Transverse colon (tissue), 3 donors: ENCODE measurements at regions not wholly inside any gene's neighbourhood (a gene's known extent, or its start where the extent isn't known, plus 50 kb on each side); places are given as distances from the start of the nearest gene placed in this dataset.

Experiments
- EP300 ChIP-seq: sonication (generic); formaldehyde crosslinking; IDR thresholded peaks from one replicate; pipeline ENCODE4 v1.6.1; 2017; ENCODE audit warnings: antibody characterized with exemption, low read depth
- POLR2AphosphoS5 ChIP-seq, 3 donors: sonication (generic); formaldehyde crosslinking; IDR thresholded peaks; one replicate each; pipeline ENCODE4 v1.6.1; 2016; ENCODE audit warnings: antibody characterized with exemption in 3 of 3

DNA sequence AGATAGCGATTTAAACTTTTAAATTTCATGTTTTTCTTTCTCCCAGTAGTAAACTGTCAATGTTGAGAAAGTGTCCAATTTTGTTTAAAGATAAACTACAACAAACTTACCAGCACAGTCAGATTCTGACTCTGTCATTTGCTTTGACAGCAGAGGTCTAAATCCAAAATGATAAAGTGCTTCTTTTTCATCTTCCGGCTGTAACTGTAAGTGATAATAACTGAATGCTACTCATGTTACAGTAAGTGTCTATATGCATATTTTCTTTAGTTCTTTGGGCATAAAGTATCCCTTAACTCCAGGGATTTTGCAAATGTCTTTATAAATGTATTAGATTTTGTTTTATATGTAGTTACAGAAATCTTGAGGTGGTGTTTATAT is 610.4 kb downstream of the RFPL4B start:
- TF ChIP-seq EP300 = no peak
- no peak for TF ChIP-seq POLR2AphosphoS5 (IDR thresholded peaks at IDR 0.05)
